Stimulated activated CD4-positive, alpha-beta T cell treated with anti-CD3 and anti-CD28 coated beads, Interleukin-1b, Interleukin-23, amount 100 ng/mL, for 48 hours (primary cell): ENCODE measurements at regions not wholly inside any gene's neighbourhood (a gene's known extent, or its start where the extent isn't known, plus 50 kb on each side); places are given as distances from the start of the nearest gene placed in this dataset.
"Not testable (repeated sequence)": the region's sequence is repeated elsewhere in the genome, so short reads cannot be mapped to it uniquely, and the experiment has no call there.

Source experiments
- DNase-seq: peaks from one replicate; pipeline ENCODE4 v3.0.0-alpha.2; 2020

DNA sequence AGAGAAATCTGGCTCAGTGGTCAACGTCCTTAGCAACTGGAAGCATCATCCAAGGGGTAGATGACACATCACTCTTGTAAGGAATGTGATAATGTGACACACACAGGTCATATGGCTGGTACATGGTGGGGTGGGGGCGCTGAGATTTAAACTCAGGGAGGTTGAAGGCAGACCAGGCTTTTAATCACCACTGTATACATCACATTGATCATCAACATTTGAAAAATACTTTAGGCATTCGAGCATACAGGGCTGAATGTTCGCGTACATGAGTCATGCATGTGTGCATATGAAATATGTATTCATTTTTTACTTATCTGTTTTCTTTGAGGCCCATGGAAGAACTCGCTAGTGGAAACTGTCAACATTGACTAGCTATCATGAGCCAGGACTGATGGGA is 976.4 kb downstream of the VRK1 start:
- no peak for DNase-seq

DNA sequence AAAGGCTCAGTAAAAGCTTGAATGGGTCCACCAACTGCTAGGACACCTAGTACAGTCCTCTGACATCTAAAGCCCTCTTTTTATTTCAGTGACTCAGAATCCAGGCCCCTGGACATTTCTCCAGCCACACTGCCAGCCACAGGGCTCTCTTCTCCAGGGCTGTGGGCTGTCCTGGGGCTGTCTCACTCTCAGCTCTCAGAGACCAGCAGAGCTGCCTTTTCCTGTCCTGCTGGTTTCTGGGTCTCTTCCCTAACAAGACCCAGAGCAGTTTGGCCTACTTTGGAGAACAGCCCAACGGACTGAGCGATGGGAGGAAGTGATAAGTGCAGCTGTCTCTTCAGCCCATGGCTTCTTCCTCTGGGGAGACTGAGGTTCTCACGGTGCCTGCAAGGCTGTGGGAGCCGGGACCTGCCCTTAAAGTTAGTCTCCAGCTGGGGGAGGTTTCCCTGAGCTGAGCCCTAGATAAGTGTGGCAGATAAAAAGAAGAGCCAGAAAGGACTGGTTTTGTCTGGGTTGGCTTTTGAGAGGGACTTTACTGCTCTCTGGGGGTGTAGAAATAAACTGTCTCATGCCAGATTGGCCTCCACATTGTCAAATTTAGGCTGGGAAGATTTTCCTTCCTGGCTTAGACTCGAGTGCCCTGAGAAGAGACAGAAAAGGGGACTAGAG is 979.8 kb downstream of the VRK1 start:
- no peak for DNase-seq

DNA sequence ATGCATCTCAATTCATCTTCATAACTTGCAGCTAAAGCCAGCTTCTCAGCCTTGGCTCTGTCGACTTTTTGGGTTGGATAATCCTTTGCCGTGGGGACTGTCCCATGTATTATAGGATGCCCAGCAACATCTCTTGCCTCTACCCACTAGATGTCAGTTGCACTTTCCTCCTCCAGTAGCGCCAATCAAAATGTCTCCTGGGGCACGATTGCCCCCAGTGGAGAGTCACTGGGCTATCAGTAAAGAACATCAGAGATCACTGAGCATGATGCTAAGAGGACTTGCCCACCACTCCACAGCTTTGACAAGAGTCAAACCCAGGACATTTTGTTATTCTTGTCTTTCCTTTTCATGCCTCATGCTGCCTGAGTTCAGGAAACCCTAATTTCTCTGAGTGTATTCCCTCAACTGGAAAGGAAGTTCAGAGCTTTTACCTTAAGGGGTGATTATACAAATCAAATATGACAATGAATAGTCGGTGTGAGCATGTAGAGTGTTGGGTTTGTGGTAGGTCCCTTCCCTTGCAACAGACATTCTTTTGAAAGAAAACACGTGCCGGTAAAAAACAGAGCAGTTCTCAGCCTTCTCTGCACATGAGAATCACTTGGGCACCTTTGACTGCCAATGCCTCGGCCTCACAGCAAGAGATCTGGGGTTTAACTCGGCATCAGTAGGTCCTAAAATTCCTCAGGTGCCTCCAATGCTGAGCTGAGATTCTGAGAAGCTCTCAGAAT is 980.6 kb downstream of the VRK1 start:
- peak; percentile 19 for DNase-seq

DNA sequence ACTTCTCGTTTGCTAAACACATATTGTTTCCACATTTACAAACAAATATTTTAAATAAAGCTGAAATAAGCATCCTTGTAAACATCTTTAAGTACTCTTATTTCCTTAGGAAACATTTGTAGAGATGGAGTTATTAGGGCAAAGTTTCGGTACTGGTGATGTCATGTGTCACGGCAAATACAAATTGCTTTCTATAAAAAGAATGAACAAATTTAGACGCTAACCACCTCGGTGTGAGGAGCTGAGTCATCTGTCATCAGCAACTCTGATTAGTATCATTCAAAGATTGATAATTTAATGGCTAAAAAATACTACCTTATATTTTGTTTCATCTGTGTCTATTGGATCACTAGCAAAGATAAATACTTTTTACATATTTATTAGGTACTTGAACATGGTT is 982.0 kb downstream of the VRK1 start:
- DNase-seq: no peak

DNA sequence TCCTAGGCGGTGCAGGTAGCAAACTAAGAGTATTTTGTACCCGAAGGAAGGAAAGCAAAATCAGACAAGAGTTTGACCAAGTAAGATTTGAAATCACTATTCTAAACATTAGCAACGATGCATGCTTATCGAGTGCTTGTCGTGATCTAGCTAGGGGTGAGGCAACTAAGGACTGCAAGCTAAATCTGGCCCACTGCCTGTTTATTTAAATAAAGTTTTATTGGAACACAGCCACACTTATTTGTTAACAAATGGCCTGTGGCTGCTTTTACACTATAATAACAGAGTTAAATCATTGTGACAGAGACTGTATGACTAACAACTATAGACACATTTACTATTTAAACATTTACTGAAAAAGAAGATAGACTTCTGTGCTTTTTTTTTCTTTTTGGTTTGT is 983.6 kb downstream of the VRK1 start:
- no peak for DNase-seq

DNA sequence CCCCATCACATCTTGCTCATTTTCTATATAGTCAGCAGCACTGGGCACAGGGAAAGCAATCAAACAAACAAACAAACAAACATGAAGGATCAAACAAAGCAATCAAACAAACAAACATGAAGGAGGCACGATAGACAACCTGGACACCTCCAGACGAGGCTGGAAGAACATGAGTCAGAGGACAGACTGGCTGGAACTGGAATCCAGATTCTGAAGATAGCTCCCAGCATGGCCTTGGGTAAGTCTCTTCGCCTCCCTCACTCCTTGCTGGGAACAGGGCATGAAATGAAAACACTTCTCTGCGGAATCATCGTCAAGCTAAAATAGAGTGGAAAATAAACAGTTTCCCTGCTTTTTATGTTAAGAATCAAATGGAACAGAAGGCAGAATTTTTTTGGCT is 984.8 kb downstream of the VRK1 start:
- no peak for DNase-seq

DNA sequence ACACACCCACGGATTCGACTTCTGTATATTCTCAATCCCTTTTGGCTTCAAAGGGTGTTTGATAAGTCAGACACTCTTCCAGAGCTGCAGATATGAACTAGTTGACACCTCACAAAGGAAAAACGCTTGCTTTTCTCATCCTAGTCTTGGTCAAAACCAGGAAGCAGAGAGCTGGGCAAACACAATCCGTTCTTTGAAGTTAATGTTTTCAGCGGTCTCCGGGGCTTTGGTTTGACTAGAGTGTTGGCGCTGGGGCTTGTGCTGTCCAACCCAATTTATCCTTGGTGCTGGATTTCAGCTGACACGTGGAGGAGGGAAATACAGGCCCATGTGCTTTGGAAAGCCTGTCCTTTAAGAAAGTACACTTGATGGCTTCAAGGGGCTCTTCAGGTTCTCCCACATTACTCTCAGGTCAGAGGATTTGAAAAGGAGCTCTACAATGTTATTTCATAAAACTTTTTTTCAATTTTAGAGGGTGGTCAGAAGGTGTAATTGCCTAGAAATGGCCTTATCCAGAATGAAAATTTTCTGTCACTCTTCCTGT is 985.8 kb downstream of the VRK1 start:
- DNase-seq: no peak

DNA sequence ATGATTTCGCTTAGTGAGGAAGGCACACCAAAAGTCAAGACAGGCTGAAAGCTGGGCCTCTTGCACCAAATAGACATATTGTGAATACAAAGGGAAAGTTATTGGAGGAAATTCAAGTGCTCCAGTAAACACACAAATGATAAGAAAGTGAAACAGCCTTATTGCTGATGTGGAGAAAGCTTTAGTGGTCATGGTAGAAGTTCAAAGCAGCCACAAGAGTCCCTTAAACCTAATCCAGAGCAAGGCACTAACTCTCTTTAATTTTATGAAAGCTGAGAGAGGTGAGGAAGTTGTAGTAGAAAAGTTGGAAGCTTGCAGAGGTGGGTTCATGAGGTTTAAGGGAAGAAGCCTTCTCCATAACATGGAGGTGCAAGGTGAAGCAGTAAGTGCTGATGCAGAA is 988.3 kb downstream of the VRK1 start:
- DNase-seq: no peak

DNA sequence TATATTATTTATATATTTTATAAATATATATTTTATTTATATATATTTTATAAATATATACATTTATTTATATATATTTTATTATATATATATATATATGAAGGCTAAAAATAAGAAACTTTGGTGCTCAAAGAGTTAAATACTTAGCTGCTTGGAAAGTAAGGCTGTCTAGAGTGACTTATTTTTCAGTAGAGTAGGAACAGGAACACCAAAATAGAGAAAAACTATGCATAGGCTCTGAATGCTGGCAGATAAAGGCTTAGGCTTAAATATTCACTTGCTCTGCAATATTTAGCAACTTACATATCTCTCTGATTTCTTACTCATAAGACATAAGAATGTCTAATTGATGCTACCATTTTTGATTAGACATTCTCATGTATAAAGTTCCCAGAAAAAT is 991.2 kb downstream of the VRK1 start:
- no peak for DNase-seq

DNA sequence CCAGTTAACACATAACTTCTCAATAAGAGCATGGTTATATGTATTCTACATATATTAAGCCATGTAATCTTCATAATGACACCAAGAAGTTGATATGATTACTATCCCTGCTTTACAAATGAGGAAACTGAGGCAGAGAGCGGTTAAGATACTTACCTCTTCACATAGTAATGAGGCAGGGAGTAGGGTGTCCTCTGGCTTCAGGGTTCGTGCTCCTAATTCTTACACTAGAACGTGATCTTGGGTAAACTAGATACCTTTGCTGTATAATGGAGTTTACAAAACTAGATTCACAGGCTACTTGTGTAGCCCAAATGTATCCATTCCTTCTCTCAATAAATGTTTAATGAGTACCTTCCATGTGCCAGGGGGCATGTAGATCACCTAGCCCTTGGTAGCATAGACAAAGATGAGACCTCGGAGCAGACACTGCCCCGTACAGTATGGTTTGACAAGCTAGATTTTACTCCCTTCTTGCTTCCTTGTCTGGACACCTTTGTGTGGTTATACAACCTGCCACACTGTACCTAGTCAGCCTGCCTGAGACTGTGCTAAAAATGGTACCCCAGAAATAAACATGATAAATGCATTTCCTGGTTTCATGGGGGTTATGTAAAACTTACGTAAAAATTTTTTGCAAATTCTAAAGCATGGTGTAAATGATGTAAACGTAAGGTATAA is 991.8 kb downstream of the VRK1 start:
- DNase-seq: no peak

DNA sequence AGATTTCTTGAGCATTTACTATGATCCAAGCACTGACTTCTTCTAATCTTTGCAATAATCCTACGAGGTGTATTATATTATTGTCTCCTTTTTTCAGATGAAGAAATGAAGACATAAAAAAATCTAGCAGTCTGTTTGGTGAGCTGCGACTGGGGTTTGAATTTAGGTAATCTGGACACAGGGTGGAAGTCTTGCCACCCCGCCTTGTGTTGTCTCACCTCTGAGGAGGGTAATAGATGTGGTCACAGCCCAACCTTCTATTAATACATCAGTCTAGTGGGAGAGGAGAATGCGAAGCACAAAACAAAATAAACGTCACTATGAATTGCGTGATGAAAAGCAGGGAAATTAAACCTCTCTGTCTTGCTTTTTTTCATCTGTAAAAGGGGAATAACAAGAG is 993.9 kb downstream of the VRK1 start:
- DNase-seq: no peak

DNA sequence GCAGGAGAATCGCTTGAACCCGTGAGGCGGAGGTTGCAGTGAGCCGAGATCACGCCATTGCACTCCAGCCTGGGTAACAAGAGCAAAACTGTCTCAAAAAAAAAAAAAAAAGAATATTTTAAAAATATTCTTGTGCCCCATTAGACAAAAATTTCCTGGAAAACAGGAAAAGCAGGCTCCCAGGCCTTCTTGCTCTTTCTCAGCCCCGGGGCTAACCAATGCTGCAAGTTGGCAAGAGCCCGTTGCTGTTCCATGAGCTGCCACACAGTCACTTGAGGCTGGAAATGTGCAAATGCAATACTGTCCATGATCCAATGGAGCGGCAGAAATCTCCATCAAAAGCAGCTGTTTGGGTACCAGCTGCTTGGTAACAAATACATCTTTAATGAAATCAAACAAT is 994.7 kb downstream of the VRK1 start:
- no peak for DNase-seq

DNA sequence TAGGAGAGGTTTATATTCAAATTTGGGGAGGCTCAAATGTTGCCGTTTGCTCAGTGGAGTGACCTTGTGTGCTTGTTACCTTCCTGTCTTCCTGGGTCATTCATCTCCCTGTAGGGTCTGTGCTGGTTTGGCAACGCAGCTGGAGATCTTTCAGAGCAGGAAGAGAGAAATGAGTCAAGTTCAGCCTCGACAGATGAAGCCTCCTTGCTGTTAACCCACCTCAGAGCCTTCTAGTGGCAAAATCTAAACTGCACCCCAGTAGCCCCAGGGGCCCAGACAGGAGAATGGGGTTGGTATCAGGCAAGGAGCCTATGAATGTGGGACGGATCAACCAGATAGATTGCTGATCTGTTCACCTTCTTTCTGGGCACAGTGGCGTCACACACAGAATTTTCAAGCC is 999.3 kb downstream of the VRK1 start:
- peak; percentile 7 for DNase-seq

DNA sequence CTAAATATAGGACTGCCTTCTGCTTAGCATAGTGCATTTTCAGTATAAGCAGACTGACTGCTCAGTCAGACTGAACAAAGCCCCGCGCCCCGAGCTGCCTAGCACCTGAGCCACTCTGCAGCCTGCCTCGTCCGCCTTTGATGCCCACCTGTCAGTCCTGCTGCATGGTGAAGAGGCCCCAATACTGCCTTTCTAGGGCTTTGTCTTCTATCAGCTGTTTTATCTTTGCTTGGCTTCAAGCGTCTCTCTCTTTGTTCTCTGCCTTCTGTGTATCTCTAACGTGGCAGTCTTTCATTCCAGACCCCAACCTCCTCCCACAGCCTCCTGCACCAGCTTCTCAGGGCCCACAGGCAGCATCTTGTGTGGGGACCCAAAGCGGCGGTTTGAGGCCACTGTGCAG is 1001.0 kb downstream of the VRK1 start:
- no peak for DNase-seq

DNA sequence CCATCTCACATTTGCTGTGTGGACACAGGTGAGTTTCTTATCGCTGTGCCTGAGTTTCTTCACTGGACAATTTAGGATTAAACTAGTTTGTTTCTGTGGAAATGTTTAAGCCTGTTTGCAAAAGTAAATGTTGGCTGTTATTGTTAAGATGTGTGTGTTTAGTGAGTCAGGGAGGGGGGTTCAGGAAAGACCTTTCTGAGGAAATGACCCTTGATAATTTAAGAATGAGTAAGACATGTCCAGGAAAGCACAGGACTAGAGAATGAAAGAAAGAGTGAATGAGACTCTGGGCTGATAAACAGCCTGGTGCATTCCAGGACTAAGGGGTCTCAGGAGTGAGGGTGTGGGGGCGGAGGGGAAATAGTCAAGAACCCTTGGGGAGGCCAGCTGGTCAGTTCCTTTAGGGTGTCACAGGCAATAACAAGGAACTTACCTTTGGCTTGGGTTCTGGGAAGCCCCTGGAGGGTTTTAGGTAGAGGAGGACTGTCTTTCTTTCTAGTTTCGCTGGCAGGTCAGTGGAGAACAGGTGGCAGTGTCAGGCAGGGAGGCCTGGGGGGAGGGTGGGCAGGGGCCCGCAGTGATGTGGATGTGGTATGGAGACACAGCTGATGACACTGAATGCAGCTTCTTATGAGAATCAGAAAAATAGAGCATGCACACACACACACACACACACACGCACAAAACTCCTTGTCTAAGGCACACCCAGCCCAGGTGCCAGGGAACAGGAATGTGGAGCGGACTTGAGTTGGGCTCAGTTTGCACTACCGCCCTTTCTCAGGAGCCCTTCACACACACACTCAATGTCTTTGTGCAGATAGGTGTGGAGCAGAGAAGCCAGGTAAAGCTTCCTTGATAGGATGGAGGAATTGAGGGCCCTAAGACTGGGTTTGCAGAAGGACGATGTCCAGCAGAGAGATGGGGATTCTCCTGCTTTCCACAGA is 1005.5 kb downstream of the VRK1 start:
- DNase-seq: no peak

DNA sequence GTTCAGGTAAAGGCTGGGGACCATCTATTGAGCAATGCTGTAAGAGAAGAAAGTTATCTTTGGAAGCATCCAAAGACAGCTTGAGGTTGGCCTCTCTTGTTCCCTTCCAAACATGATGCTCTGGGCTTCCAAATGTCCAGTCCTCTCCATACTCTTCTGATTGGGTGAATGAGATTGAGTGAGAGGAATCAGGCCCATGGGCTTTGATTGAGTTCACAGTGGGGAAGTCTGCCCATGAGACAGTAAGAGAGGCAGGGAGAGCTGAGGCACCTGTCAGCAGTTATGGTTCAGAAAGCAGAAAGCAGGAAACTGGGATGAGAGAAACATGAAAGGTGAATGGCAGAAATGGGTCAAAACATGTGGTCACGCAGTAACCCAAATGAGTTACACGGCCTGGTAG is 1006.9 kb downstream of the VRK1 start:
- DNase-seq: no peak

DNA sequence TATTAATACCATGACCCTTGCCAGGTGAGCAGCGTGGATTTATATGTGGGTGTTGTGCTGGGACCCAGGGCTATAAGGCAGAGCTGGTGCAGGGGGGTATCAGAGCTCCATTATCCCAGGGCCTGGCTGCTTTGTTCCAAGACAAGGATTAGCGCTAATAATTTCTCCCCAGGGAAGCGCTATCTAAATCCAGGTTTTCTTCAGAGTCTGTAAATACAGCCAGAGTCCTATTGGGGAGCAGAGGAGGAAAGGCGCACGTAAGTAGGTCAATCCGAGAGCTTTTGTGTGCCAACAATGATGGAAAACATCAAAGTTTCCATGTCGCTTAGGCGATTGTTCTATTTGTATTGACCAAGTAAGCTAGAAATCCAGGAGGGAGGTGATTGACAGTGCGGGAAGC is 1009.7 kb downstream of the VRK1 start:
- no peak for DNase-seq

DNA sequence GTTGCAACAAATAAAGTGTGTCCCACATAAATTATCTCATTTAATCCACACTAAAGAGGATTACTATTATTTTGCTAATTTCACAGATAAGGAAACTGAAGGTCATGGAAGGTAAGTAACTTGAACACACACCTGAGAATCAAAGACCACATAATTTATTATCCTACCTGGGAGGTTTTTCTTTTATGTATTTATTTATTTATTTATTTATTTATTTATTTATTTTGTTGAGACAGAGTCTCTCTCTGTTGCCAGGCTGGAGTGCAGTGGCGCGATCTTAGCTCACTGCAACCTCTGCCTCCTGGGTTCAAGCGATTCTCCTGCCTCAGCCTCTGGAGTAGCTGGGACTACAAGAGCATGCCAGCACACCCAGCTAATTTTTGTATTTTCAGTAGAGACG is 1011.4 kb downstream of the VRK1 start:
- not testable (repeated sequence) for DNase-seq

DNA sequence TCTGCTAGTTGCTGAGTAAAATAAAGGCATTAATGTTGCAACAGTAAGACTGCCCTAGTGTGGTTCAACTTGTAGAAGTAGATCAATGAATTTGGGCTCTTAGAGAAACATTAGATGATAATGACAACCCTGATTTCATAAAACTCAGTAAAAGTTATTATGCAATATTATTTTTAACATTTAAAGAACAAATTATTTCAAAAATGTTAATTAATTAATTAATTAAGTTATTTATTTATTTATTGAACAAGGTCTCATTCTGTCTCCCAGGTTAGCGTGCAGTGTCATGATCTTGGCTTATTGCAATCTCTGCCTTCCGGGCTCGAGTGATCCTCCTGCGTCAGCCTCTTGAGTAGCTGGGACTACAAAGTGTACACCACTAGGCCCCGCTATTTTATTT is 1016.4 kb downstream of the VRK1 start:
- DNase-seq: no peak

DNA sequence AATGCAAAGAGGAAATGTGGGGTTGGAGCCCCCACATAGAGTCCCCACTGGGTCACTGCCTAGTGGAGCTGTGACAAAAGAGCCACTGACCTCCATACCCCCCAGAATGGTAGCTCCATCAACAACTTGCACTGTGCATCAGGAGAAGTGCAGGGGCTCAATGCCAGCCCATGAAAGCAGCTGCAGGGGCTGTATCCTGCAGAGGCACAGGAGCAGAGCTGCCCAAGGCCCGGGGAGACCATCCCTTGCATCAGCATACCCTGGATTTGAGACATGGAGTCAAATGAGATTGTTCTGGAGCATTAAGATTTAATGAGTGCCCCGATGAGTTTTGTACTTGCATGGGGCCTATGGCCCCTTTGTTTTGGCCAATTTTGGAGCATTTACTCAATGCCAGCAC is 1023.6 kb downstream of the VRK1 start:
- DNase-seq: no peak

DNA sequence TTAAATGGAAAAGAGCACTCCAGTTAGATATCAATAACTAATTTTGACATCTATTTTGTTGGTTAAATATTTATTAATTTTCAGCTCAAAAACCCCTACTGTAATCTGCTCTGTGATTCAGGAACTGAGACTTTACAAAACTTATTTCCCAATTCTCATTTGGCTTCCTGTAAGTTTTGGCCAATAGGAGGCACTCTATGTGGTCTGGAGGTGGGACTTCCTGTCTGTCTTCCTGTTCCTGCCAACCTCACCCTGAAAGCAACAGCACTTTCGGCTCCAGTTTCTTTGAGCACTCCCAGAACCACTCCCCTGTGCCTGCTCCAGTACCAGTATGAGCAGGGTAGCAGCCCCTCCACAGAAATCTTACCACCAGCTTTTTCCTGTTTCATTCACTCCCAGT is 1027.0 kb downstream of the VRK1 start:
- DNase-seq: no peak

DNA sequence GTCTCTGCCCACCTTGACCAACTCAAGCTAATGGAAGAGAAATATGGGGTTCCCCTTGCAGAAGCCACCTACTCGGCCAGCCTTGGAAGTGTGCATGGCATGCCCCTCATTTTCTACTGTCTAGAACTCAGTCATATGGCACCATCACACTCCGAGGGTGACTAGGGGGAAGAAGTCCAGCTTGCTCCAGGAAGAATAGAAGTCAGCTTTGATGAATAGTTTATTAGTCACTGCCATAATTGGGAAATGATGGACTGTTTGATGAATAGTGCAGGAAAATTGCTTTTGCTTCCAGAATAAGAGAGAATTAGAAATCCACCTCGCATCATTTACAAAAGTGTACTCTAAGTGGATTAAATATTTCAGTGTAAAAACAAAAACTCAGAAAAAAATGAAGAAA is 1030.6 kb downstream of the VRK1 start:
- DNase-seq: no peak

DNA sequence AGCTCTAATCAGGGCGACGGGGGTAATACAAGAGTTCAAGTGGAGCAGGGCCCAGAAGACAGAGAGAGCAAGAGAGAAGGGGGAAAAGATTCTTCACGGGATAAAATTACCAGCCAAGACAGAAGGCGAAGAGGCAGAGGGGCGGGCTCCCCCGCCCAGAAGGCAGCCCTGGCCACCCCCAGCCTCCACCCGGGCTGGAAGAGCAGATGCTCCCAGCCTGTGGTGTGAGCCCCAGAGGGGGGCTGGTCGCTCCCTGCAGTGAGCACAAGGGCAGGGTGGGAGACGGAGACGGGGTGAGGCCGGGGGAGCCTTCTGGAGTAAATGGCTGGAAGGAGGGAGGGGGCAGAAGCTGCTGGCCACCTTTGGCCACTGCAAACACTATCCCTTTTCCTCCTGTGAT is 1035.6 kb downstream of the VRK1 start:
- DNase-seq: no peak
